ENCODE measurements at regions not wholly inside any gene's neighbourhood (a gene's known extent, or its start where the extent isn't known, plus 50 kb on each side); places are given as distances from the start of the nearest gene placed in this dataset.

DNA sequence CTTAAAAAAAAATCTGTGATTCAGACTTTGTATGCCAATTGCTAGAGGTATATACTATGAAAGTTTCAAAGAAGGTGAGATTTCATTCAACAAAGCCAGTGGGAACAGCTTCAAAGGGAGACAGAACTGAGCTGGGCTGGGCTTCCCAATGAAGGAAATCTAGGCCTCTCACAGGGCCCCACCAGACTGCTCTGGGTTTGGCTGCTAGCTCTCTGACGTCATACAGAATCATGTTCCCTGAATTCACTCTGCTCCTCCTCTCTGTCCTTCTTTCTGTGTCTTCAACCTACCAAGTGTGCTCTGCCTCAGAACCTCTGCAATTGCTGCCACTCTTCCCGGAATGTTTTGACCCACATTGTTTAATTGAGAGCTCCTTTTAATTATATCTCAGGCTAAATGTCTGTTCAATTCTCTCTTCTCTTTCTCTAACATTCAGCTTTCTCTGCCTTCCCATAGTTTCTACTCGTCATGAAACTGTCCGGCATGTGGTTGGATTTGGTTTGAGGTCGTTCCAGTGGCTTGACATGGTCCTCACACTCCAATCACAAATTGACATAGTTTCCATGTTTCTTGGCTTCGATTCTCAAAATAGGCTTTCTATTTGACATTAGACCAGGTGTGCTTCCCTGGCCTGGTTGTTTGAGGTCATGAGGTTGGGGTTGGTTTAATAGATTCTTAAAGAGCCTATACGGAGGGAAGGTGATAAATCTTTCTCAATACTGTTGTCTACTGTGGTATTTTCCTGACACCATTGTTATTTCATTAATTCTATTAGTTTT is 282.1 kb upstream of the EMCN start:
- DNase-seq, result no peak

DNA sequence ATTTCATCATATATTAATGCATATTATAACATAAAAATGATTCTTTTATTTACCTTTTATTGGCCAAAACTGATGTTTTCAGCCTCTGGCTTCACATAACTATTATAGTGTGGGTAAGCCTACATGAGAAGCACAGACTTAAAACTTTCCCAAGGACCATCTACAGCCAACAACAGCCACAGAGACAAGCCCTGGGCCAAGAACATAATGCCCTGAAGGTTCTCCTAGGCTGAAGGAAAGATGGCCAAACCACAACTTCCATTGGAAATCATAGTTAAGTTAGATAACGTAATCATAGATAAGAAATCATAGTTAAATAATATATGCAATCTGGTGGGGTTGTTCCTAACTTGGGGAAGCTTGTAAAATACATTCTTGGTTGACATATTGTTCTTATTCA is 280.0 kb upstream of the EMCN start:
- no peak for DNase-seq

DNA sequence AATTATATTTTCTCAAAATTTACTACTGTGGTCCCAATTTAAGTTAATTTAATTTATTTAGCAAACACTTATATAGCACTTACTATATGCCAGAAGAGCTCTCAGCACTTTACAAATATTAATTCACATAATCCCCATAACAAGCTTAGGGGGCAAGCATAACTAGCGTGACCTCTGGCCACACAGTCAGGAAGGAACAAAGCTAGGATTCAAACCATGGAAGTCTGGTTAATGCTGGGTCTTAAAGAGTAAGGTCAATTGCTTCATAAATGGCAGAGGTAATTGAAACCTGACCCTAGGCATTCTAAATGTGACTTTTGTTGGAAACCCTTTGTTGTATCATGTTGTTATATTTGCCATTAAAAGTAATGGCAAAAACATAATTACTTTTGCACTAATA is 279.5 kb upstream of the EMCN start:
- DNase-seq, result no peak

DNA sequence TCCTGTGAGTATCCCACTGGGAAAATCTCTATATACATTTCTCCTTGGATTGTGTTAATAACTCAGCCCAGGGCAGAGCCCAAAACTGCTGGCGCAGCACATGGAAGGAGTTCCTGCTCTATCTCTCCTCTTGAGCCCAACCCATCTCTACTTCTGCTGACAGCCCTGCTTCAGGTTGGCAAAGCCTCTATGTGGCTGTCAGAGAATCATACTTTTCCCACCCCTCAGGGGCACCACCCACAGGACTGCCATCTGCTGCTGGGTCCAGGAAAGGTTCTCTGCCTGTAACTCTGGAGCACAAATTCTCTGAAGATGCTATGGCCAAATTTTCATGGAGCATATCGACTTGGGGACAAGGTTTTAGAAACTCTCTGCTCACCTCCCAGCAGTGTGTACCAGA is 278.5 kb upstream of the EMCN start:
- DNase-seq, result no peak

DNA sequence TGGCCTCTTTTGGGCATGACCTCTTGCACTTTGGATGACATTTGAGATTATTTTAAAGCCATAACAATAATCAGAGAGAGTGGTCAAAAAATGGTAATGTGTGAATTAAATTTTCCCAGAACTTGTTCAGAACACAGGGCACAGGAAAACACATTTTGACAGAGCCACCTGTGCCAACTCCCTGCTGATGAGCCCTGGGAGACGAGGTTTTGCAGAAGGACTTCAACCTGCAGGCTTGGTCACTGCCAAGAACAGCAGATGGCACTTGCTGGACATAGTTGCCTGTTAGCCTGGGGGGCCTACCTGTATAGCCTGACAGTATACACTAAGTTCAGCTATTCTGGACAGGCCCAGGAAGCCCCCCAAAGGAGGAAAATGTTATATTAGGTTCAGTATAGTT is 277.8 kb upstream of the EMCN start:
- DNase-seq, result no peak

DNA sequence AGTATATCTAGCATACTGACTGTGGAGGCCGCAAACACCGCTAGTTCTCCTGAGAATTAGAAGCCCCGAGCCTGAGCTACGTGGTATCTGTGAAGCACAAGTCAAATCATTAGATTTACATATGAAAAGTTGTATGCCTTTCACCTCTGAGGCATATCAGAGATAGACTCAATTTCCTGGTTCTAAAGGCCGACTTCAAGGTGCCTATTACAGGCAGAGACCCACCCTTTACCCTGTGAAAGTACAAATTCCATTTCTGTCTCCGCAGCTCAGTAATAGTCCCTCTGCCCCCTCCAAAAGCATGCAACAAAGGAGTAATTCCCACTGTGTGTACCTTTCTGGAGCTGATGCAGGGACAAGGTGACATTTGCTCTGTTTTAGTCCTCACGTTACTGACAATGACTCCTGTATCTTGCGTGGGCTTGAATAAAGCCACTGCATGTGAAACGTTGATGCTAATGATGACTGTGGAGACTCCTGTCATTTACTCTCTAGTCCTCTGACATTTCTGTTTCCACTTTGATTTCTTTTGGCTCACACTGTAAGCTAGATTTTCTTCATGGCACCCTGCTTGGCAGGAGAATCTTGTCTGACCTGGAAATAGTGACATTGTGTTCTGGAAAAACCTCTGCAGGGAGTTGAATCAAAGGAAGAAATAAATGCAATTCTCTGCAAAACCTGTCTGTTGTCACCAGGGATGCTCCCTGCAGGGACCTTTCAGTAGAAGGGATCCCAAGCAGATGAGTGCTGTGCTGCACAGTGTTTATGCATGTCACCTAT is 273.2 kb upstream of the EMCN start:
- DNase-seq, result no peak

DNA sequence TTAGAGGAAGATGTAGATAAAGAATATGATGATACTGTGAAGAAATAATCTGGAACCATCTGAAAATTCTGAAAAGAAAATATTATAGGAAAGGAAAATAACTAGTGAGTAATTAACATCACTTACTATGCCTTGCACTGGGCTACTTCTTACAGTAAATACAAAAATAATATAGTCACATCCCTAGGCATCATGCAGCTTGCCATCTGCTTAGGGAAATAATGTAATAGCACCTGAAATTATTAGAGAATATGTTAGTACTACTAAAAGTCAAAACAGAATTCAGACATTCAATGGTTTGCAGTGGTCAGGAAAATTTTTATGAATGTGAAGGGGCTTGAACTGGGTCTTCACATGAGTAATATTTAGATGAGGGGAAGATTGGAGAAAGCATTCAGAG is 272.2 kb upstream of the EMCN start:
- no peak for DNase-seq

DNA sequence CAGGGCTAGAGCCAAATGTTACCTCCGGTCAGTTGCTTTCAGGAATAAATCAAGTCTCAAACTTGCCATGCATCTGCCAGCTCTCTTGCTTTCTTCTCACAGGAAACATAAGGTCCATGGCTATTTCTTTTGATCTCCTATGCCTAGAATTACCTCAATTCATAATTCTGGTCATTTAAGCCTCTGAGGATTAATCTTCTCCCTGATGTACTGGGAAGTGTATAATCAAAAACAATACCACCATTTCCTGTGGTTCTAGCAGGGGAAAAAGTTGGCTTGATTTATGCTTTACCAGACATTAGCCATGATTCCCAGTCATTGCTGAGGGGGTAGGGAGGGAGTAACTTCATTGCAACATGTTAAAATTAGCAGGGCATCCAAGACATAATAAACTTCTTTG is 268.7 kb upstream of the EMCN start:
- no peak for DNase-seq

DNA sequence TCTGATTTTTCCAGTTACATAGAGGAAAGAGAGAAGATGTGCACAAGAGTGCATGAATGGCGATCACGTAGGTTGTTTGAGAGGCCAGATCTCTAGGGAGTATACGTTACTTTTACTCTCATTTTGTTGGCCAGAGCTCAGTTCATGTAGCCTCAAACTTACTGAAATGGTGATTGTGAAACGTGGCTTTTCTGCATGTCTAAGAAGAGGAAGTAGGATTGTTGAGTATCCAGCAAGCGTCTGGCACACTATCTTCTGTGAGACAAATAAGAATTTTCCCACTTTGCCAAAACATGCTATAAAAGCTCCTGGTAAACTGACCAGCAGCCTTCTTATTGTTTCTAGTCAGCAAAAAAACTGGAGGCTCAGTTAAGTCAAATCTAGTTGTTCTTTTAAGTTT is 264.5 kb upstream of the EMCN start:
- DNase-seq, result no peak

DNA sequence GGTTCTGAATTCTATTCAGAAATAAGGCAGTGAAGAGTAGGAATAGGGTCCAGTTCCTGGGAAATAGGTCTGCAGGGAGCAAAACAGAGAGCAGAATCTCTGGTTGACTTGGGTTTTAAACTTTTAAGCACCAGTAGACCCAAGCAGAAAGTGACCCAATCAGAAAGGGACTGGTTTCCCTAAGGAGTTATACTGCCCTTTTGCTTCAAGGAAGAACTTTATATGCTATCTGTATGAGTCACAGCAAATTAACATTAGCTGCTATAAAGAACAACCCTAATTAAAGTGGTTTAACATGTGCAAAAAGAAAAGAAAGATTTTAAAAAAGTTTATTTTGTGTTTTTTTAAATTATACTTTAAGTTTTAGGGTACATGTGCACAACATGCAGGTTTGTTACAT is 263.6 kb upstream of the EMCN start:
- DNase-seq, result no peak

DNA sequence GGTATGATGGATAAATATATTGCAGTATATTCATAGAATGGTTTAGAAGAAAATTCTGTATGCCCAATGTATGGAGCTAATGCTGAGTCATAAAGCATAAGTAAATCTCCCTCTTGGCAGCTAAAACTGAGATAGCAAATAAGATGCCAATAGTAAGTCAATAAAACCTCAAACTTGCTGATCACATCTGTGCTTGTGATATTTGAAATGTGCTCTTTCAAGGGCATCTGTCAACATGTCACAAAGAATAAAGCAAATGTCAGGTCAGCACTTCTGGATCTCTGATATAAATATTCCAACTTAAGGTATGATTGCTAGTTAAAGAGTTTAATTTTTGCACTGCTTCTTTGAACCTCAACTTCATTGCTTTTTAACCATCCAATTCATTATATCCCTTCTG is 262.3 kb upstream of the EMCN start:
- no peak for DNase-seq

DNA sequence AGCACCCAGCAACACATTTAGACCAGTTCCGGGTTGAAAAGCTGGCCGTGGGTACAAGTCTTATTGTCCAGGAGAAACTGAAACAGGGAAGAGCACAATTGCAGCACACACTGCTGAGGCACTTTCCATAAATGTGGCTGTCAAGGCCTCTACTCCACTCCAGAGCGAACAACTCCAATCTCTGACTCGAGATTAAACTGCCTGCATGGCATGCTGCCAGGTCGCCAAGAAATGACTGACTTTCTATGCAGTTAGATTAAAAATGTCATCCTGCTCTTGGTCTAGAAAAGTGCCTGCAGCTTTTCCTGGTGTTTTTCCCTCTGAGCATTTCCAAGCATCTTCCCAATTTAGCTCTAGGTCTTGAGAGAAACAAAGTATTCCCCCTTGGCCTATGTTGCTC is 260.6 kb upstream of the EMCN start:
- DNase-seq, result no peak

DNA sequence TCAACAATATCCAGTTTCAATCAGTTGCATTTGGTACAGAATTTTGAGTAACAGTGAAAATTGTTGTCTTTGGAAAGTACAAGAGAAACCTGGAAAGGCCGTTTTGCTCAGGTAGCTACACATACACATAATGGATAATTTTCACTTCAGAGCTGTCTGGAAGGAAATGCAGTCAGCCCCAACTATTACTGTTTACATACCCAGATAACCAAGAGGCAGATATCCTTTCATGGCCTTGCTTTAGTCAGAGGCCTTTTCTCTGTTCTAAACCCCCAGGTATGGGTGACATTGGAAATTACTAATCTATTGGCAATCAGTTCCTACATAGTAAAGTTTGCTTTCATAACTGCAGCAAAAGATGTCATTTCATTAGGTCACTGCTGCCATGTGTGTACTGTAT is 244.9 kb upstream of the EMCN start:
- DNase-seq, result no peak

DNA sequence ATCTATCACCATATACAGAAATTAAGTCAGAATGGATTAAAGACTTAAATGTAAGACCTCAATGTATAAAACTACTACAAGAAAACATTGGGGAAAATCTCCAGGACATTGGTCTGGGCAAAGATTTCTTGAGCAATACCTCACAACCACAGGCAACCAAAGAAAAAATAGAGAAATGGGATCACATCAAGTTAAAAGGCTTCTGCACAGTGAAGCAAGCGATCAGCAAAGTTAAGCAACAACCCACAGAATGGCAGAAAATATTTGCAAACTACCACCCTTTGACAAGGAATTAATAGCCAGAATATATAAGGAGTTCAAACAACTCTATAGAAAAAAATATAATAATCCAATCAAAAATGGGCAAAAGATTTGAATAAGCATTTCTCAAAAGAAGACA is 236.9 kb upstream of the EMCN start:
- no peak for DNase-seq

DNA sequence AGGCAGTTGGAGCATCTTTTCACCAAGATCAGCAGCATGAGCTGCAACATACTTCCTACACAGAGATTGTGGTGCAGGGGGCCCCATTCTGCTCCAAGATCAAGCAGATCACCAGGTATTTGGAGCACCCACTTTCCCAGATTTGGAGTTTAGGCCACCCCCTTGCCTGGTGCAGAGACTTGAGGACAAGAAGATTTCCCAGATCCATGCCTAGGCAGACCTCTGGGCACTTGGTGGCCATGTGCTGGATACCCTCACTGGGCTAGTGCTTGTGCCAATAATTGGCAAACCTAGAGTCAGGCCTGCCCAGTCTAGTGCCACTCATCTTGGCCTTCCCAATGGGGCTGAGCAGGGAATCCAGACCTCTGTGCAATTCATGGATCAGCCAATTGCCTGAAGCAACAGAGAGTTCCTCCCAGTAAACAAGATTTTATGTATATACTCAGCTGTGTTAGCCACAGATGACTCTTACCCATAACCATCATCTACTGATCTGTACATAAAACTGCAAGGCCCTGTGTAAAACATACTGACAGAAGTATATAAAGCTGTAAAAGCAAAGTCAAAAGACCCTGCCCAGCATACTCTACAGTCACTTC is 228.4 kb upstream of the EMCN start:
- no peak for DNase-seq

DNA sequence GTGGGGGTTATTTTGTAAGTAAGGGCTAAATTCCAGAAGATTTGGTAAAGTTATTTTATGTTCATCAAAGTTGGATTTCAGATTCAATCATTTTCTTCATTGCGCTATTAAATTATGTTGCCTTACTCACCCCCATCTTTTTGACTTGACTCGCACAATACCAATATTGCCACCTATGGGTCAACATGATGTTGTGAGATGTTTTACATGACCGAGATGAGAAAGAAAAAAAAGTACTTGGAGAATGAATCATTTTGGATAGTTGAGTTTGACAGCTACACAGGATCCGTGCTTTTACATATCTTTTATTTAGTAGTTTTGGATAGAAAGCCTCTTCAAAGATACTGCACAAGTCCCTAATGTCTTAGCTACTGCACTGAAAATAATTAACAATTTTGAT is 224.2 kb upstream of the EMCN start:
- no peak for DNase-seq

DNA sequence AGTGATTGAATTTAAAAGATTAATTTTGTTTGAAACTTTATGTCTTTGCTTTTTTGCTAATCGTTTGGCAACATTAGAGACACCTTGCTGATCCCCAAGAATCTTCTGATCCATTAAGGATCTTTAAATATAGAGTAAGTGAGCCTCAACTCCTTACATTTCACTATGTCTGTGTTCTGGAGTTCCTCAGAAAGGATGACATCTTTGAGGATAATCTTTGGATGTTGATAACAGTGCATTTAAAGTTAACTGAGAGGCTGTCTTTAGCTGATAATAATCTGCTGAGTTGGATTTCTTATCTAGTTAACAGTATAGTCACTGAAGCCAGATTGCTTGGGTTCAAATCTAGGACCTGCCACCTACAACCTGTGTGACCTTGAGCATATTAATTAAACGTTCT is 221.6 kb upstream of the EMCN start:
- no peak for DNase-seq

DNA sequence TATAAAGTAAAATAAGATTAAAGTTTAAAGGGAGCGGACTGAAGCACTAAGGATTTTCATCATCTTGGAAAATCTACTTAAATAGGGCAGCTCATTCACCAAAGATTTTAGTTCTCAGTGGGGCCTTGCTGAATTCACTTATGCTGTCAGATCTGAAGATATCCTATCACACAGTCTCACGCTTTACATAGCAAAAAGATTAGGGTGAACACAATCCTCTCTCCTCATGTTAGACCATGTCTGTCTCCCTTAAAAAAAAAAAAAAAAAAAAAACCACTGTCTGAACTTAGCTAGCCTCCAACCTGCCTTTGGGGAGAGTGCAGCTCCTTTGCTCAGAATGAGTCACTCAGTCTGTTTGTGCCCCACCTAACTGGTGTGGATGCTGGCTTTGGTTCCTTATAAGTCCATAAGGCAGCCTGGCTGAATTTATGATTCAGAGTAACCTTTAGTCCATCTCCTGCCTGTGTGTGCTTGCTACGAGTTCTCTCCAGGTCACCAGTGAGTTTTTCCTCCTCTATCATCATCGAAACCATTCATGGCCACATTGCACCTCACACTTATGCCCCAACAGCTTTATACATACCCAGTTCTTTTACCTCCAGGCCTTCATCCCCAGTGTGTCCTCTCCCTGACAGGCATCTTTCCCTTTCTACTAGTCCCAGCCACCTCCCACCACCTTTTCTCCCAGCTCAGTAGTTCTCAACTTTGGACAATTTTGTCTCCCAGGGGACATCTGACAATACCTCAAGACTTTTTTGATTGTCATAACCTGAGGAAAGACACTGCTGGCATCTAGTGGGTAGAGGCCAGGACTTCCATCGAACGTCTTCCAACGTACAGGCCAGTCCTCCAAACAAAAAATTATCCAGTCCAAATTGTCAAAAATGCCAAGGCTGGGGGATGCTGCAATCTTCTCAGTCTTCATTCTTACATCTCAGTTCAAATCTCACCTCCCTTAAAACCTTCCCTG is 220.7 kb upstream of the EMCN start:
- DNase-seq, result no peak

DNA sequence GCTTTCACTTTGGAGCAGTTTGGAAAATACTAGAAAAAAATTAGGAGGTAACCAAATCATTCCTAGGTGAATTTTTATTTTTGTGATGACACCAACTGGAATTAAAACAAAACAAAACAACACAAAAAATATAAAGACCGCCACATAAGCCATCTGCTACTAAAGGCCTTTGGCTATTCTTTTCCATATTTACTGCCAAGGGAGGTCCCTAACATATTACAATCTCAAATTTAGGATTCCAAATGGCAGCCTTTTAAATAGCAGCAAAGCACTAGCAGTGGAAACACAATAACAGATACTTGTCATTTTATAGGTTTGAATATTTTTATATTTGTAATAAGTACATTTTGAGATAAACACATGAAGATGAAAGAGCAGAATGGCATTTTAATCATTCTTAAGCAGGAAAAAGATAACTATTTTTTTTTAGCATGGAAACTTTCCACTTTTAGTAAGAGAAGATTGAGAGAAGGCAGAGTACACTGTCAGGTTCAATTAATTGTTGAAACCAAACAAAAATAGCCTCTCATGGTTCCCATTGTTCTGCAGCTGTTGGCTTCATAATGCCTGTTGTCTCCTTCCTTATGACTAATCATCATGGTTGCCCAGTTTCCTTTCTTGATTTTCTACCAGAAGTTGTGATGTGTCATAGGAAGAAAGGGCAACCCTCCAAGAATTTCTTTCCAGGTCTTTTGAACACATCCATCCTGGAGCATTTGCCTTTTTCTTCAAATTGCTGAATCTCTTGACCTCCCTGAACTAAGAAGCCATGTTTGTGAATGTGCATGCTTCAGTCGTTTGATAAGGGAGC is 219.0 kb upstream of the EMCN start:
- DNase-seq, result no peak

DNA sequence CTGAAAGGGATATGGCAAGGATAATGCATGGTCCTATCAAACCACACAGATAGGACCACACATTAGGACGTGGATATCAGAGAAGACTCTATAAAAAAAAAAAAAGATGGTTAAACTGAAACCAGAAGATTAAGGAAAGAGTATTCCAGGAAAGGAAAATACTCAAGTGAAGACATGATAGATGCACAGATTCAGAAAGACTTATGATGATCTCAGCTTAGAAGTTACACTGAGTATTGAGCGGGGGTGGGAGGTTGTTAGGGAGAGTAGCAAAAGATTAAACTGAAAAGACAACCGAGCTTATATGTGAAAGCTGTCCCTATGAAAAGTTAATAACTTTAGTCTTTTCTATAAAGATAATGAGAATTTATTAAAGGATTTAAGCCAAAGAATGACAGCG is 211.0 kb upstream of the EMCN start:
- no peak for DNase-seq

DNA sequence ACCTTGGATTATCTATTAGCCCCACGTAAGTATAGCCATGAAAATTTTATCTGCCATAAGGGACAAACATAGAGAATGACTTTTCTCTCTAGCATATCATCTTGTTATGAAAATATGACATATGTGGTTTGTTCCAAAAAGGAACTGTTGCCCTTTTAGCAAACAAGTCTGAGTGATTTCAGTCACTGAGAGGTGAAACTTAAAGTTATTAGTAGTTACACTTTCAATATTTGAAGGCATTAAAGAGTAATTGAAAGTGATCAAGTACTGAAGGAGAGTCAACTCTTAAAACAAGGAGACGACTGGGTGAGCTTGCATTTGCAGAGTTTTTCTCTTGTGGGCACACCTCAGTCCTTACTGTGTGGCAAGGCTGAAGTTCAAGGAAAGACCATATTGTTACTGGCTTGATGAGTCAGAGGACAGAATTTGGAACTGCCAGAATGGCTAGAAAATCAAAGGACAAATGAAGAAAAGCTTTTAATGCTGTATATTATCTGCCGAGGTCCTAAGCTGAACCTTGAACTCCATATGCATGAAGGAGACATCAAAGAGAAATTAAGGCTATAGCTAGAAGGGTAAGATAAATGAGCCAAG is 205.1 kb upstream of the EMCN start:
- no peak for DNase-seq

DNA sequence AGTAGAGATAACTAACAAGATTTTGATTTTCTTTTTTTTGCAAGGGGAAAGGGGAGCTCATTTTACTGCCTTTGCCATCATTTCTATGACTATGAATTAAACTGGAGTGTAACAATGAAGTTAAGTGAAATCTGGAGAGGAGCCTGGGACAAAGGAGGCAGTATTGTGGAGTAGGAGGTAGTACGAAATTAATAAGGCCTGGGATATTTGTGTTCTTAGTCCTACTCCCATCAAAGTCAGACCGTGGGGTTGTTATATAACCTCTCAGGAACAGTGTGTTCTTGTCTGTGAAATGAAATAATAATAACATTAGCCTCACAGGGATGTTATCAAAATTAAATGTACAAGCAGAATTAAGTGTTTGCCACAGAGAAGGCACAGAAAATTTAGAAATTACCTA is 204.3 kb upstream of the EMCN start:
- no peak for DNase-seq

Data from CD4-positive, alpha-beta T cell treated with Interleukin-17A for 1 hour (primary cell).